ENCODE measurements at regions not wholly inside any gene's neighbourhood (a gene's known extent, or its start where the extent isn't known, plus 50 kb on each side); places are given as distances from the start of the nearest gene placed in this dataset.

GRCh38 chr5:73395256-73395655, 53.3 kb downstream of the FOXD1 start:
- DNase-seq: no peak

GRCh38 chr5:73394610-73395009, 54.0 kb downstream of the FOXD1 start:
- DNase-seq: no peak

GRCh38 chr5:73393611-73394489, 54.7 kb downstream of the FOXD1 start:
- no peak for DNase-seq

GRCh38 chr5:73392775-73393174, 55.8 kb downstream of the FOXD1 start:
- no peak for DNase-seq

GRCh38 chr5:73391441-73391881, 57.1 kb downstream of the FOXD1 start:
- no peak for DNase-seq

- no peak for DNase-seq
These were observed 57.6 kb downstream of the FOXD1 start for GRCh38 chr5:73390972-73391371.

- no peak for DNase-seq
These were observed 59.8 kb downstream of the FOXD1 start for GRCh38 chr5:73388740-73389139.

DNA sequence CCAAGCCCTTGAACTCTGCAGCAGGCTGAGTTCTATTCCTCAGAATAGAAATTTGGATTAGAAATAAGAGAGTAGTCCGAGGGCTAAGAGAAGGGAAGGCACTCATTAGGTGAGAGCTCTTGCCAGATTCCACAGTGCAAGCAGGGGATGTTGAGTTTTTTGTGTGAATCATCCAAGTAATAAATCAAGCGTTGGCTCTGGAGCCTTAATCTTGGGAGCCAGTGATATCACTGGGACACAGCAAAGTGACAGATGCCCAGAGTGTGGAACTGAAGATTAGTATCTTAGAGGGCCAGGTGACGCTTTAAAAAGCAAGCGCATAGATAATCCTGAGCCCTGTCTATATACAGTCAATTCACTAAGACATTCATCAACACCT, 60.3 kb downstream of the FOXD1 start:
- no peak for DNase-seq

DNA sequence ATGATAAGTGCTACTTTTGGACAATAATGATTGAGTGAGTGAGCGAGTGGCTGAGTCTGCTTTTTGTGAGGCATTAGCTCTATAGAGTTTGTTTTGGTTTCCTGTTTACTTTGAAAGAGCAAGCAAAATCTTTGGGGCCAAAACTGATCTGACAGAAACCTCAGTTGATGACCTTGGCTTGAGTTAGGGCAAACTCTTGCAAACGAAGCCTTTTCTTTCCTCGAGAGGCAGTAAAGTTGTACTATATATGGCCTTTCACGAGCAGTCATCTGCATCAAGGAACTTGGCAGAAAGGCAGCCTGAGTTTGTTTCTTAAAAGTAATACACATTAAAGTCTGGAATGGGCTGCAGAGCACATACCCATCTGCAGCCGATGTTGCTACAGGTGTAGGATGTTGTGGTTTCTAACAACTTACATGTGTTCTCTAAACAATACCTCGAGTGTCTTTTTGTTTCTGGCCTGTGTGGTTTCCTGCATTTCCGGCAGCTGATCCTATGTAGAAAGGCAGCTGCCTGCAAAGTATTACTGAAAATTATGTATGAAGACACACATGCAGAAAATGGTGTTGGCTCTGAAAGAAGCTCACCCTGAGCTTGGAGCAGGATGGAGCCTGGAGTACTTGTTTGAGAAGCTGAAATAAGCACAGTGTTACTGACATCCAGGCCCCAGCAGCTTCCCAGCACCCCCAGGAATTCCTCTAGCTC, 60.8 kb downstream of the FOXD1 start:
- DNase-seq: peak; percentile 41 to 70

DNA sequence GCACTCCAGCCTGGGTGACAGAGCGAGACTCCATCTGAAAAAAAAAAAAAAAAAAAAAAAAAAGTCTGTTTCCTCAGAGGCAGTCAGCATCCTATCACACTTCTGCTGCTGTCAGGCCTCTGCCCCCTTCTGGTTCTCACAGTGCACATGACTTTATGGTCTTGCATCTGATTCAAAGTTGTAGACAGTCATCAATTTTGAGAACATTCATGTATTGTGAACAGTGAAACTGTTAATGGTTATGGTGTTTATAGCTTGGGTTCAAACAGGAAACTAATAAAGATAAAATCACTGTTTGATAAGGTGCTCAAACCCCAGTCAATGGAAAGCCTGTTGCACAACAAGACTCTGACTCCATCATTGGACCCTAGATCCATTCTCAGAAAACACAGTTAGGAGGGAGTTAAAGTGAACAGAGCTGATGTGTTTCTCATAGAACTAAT, 61.4 kb downstream of the FOXD1 start:
- peak in 1 of 2 donors; percentile 22 for DNase-seq

GRCh38 chr5:73384861-73385260, 63.7 kb downstream of the FOXD1 start:
- no peak for DNase-seq

DNA sequence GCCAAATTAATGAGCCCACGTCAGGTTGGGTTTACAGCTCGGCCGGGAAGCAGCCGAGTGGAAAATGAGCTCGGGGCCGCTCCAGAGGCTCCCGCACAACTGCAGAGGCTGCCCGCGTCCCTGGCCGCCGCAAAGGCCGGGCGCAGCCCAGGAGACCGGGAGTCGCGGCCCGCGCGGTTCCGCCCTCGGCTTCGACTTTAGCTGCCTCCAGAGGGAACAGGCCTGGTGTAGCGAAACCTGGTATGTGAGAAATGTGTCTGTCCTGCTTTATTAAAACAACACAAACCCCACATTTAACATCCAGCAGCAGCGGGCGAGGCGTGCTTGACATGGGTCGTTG, 66.2 kb downstream of the FOXD1 start:
- DNase-seq: no peak

- no peak for DNase-seq
These were observed 66.8 kb downstream of the FOXD1 start for GRCh38 chr5:73381590-73382400.

GRCh38 chr5:73380710-73381589, 67.6 kb downstream of the FOXD1 start:
- DNase-seq: no peak

DNA sequence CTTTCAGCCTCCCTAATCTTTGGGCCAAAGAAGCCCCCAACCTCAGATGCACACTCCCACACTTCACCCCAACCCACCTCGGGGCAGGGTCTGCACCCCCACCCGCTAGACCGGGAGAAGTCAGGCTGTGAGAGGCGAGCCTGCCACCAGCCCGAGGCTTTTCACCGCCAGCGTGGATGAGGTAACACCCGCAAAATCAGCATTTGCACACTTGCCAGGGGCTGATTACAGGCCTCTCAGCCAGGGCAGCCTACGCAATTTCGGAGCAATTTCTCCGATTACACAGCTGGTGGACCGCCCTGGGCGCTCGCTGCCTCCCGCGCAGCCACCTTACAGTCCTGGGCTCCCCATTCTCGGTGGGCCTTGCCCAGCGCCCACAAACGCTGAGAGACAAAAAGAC, 68.5 kb downstream of the FOXD1 start:
- no peak for DNase-seq

DNA sequence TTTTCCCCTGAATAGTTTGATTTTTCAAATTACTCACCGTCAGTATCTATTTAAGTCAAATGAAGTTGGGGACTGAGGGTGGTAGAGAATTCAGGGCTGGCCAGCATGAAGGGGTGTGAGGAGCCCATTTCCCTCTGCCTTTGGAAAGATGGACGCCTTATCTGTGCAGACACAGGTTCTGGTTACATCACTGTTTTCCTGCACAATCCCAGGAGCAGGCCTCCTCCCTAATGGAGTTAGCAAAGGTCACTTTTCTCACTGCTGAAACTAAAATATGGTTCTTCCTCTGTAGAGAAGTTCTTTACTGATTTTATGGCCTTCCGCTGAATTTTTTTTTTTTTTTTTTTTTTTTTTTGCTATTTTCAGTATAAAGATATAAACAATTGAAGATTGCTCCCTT, 69.1 kb downstream of the FOXD1 start:
- no peak for DNase-seq

DNA sequence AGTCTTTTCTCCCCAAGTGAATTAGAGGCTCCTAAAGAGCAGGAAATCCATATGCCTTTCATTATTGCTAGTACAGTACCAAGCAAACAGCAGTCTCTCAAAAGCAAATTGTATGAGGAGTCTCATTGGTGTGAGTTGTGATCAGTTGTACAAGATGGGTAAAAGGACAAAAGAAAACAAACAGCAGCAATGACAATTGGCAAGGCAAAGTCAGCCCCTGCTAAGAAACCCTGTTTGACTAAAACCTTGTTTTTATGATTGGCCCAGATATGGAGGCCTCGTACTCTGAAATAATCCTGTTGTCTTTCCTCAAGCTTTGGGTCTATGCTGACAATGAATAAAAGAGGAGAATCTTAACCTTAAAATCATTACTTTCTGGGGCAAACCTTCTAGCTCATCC, 69.8 kb downstream of the FOXD1 start:
- no peak for DNase-seq

- no peak for DNase-seq
These were observed 70.5 kb downstream of the FOXD1 start for GRCh38 chr5:73378070-73378469.

- no peak for DNase-seq
These were observed 71.9 kb downstream of the FOXD1 start for GRCh38 chr5:73376618-73377170.

- no peak for DNase-seq
These were observed 72.6 kb downstream of the FOXD1 start for GRCh38 chr5:73375949-73376348.

- no peak for DNase-seq
These were observed 73.4 kb downstream of the FOXD1 start for GRCh38 chr5:73375191-73375545.

DNA sequence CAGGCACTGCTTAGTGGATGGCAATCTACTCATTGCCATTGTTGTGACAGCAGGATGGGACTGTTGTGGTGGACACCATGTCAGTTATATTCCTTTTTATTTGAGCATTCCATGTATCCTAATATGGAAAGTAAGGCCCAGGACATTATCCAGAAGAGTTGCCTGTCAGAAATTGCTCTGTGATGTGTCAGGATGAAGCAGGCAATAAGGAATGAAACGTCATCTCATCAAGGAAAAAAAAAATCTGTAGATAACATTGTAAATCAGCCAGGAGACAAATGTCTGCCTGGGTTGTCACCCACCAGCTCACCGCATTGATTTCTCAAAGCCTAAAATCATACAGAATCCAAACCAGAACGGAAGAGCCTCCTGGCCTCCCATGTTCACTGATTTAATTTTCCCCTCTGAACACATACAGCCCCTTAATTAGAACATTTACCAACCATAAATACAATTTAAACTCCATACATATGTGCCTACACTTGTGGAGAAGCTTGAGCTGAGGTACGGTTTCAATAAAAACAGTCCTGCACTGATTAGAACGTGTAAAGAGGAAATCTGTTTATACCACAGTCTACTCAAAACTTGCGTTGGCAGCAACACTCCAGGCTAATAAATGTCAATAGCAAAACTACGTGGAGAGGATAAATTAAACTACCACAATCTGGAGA, 73.9 kb downstream of the FOXD1 start:
- no peak for DNase-seq

Measured in CD4-positive, alpha-beta T cell treated with Interleukin-4 for 1 hour (primary cell).